ENCODE measurements at regions not wholly inside any gene's neighbourhood (a gene's known extent, or its start where the extent isn't known, plus 50 kb on each side); places are given as distances from the start of the nearest gene placed in this dataset.

- DNase-seq (ENCODE audit: low read depth, low spot score): no peak
- Histone ChIP-seq H3K4me1 (ENCODE audit: control insufficient read depth, insufficient read depth, low read length) (no peaks in the 10 kb centered on the region), H3K9me3 (ENCODE audit: control insufficient read depth, insufficient read depth, low read length) (no peaks in the 10 kb centered on the region), H3K4me3 (ENCODE audit: low read length) (no peak overlapping the region), H3K27ac (ENCODE audit: low read length) (no peak overlapping the region), H3K36me3 (ENCODE audit: control insufficient read depth, insufficient read depth, low read length) (no peaks in the 10 kb centered on the region), H3K27me3 (ENCODE audit: control insufficient read depth, insufficient read depth, low read length) (no peaks in the 10 kb centered on the region)
- no CpG with 5 or more reads among the region's 9 CpGs for WGBS (ENCODE audit: insufficient coverage, insufficient read length)
Observed at GRCh38 chr5:3654515-3654914, 58.9 kb downstream of the IRX1 start.

- WGBS (ENCODE audit: insufficient coverage, insufficient read length): no CpG with 5 or more reads among the region's 7 CpGs
- H3K4me3 ChIP-seq (ENCODE audit: low read length): no peak overlapping the region
- H3K9me3 ChIP-seq (ENCODE audit: control insufficient read depth, insufficient read depth, low read length): no peaks in the 10 kb centered on the region
- H3K27me3 ChIP-seq (ENCODE audit: control insufficient read depth, insufficient read depth, low read length): no peaks in the 10 kb centered on the region
- no peak overlapping the region for H3K27ac ChIP-seq (ENCODE audit: low read length)
- H3K36me3 ChIP-seq (ENCODE audit: control insufficient read depth, insufficient read depth, low read length): no peaks in the 10 kb centered on the region
- no peaks in the 10 kb centered on the region for H3K4me1 ChIP-seq (ENCODE audit: control insufficient read depth, insufficient read depth, low read length)
- no peak for DNase-seq (ENCODE audit: low read depth, low spot score)
Observed at GRCh38 chr5:3656803-3657202, 61.2 kb downstream of the IRX1 start.

GRCh38 chr5:3657364-3658022 lies 61.9 kb downstream of the IRX1 start:
- Histone ChIP-seq H3K4me3 (ENCODE audit: low read length) (no peak overlapping the region), H3K4me1 (ENCODE audit: control insufficient read depth, insufficient read depth, low read length) (no peaks in the 10 kb centered on the region), H3K27me3 (ENCODE audit: control insufficient read depth, insufficient read depth, low read length) (no peaks in the 10 kb centered on the region), H3K27ac (ENCODE audit: low read length) (no peak overlapping the region), H3K36me3 (ENCODE audit: control insufficient read depth, insufficient read depth, low read length) (no peaks in the 10 kb centered on the region), H3K9me3 (ENCODE audit: control insufficient read depth, insufficient read depth, low read length) (no peaks in the 10 kb centered on the region)
- DNase-seq (ENCODE audit: low read depth, low spot score): no peak
- whole genome bisulfite sequencing (ENCODE audit: insufficient coverage, insufficient read length): no CpG with 5 or more reads among the region's 18 CpGs

GRCh38 chr5:3658929-3659328 lies 63.3 kb downstream of the IRX1 start:
- Histone ChIP-seq H3K4me1 (ENCODE audit: control insufficient read depth, insufficient read depth, low read length) (no peaks in the 10 kb centered on the region), H3K27ac (ENCODE audit: low read length) (no peak overlapping the region), H3K36me3 (ENCODE audit: control insufficient read depth, insufficient read depth, low read length) (no peaks in the 10 kb centered on the region), H3K9me3 (ENCODE audit: control insufficient read depth, insufficient read depth, low read length) (no peaks in the 10 kb centered on the region), H3K27me3 (ENCODE audit: control insufficient read depth, insufficient read depth, low read length) (no peaks in the 10 kb centered on the region), H3K4me3 (ENCODE audit: low read length) (no peak overlapping the region)
- WGBS (ENCODE audit: insufficient coverage, insufficient read length): no CpG with 5 or more reads among the region's 10 CpGs
- no peak for DNase-seq (ENCODE audit: low read depth, low spot score)

GRCh38 chr5:3659907-3660306 lies 64.3 kb downstream of the IRX1 start:
- WGBS (ENCODE audit: insufficient coverage, insufficient read length): no CpG with 5 or more reads among the region's 8 CpGs
- no peaks in the 10 kb centered on the region for H3K4me1 ChIP-seq (ENCODE audit: control insufficient read depth, insufficient read depth, low read length)
- H3K27ac ChIP-seq (ENCODE audit: low read length): no peak overlapping the region
- no peak overlapping the region for H3K4me3 ChIP-seq (ENCODE audit: low read length)
- no peaks in the 10 kb centered on the region for H3K9me3 ChIP-seq (ENCODE audit: control insufficient read depth, insufficient read depth, low read length)
- no peaks in the 10 kb centered on the region for H3K36me3 ChIP-seq (ENCODE audit: control insufficient read depth, insufficient read depth, low read length)
- DNase-seq (ENCODE audit: low read depth, low spot score): no peak
- H3K27me3 ChIP-seq (ENCODE audit: control insufficient read depth, insufficient read depth, low read length): no peaks in the 10 kb centered on the region

GRCh38 chr5:3660630-3661029 lies 65.0 kb downstream of the IRX1 start:
- no CpG with 5 or more reads among the region's 4 CpGs for WGBS (ENCODE audit: insufficient coverage, insufficient read length)
- H3K27ac ChIP-seq (ENCODE audit: low read length): no peak overlapping the region
- H3K27me3 ChIP-seq (ENCODE audit: control insufficient read depth, insufficient read depth, low read length): no peaks in the 10 kb centered on the region
- H3K9me3 ChIP-seq (ENCODE audit: control insufficient read depth, insufficient read depth, low read length): no peaks in the 10 kb centered on the region
- H3K4me1 ChIP-seq (ENCODE audit: control insufficient read depth, insufficient read depth, low read length): no peaks in the 10 kb centered on the region
- no peaks in the 10 kb centered on the region for H3K36me3 ChIP-seq (ENCODE audit: control insufficient read depth, insufficient read depth, low read length)
- DNase-seq (ENCODE audit: low read depth, low spot score): no peak
- no peak overlapping the region for H3K4me3 ChIP-seq (ENCODE audit: low read length)

- no peak for DNase-seq (ENCODE audit: low read depth, low spot score)
- Histone ChIP-seq H3K4me1 (ENCODE audit: control insufficient read depth, insufficient read depth, low read length) (no peaks in the 10 kb centered on the region), H3K27ac (ENCODE audit: low read length) (no peak overlapping the region), H3K36me3 (ENCODE audit: control insufficient read depth, insufficient read depth, low read length) (no peaks in the 10 kb centered on the region), H3K4me3 (ENCODE audit: low read length) (no peak overlapping the region), H3K9me3 (ENCODE audit: control insufficient read depth, insufficient read depth, low read length) (no peaks in the 10 kb centered on the region), H3K27me3 (ENCODE audit: control insufficient read depth, insufficient read depth, low read length) (no peaks in the 10 kb centered on the region)
- no CpG with 5 or more reads among the region's 4 CpGs for WGBS (ENCODE audit: insufficient coverage, insufficient read length)
Observed at GRCh38 chr5:3661755-3662296, 66.2 kb downstream of the IRX1 start.

GRCh38 chr5:3662344-3662743 lies 66.7 kb downstream of the IRX1 start:
- H3K4me3 ChIP-seq (ENCODE audit: low read length): no peak overlapping the region
- H3K36me3 ChIP-seq (ENCODE audit: control insufficient read depth, insufficient read depth, low read length): no peaks in the 10 kb centered on the region
- no peaks in the 10 kb centered on the region for H3K9me3 ChIP-seq (ENCODE audit: control insufficient read depth, insufficient read depth, low read length)
- no peak overlapping the region for H3K27ac ChIP-seq (ENCODE audit: low read length)
- H3K4me1 ChIP-seq (ENCODE audit: control insufficient read depth, insufficient read depth, low read length): no peaks in the 10 kb centered on the region
- no peak for DNase-seq (ENCODE audit: low read depth, low spot score)
- WGBS (ENCODE audit: insufficient coverage, insufficient read length): no CpG with 5 or more reads among the region's 1 CpG
- no peaks in the 10 kb centered on the region for H3K27me3 ChIP-seq (ENCODE audit: control insufficient read depth, insufficient read depth, low read length)

- WGBS (ENCODE audit: insufficient coverage, insufficient read length): no CpG with 5 or more reads among the region's 3 CpGs
- no peak overlapping the region for H3K4me3 ChIP-seq (ENCODE audit: low read length)
- H3K27ac ChIP-seq (ENCODE audit: low read length): no peak overlapping the region
- no peak for DNase-seq (ENCODE audit: low read depth, low spot score)
- H3K36me3 ChIP-seq (ENCODE audit: control insufficient read depth, insufficient read depth, low read length): no peaks in the 10 kb centered on the region
- no peaks in the 10 kb centered on the region for H3K4me1 ChIP-seq (ENCODE audit: control insufficient read depth, insufficient read depth, low read length)
- no peaks in the 10 kb centered on the region for H3K27me3 ChIP-seq (ENCODE audit: control insufficient read depth, insufficient read depth, low read length)
- H3K9me3 ChIP-seq (ENCODE audit: control insufficient read depth, insufficient read depth, low read length): no peaks in the 10 kb centered on the region
Observed at GRCh38 chr5:3671337-3671736, 75.7 kb downstream of the IRX1 start.

GRCh38 chr5:3678801-3679200 lies 83.2 kb downstream of the IRX1 start:
- no CpG with 5 or more reads among the region's 4 CpGs for WGBS (ENCODE audit: insufficient coverage, insufficient read length)
- no peak for DNase-seq (ENCODE audit: low read depth, low spot score)
- Histone ChIP-seq H3K4me3 (ENCODE audit: low read length) (no peak overlapping the region), H3K36me3 (ENCODE audit: control insufficient read depth, insufficient read depth, low read length) (no peaks in the 10 kb centered on the region), H3K27ac (ENCODE audit: low read length) (no peak overlapping the region), H3K27me3 (ENCODE audit: control insufficient read depth, insufficient read depth, low read length) (no peaks in the 10 kb centered on the region), H3K9me3 (ENCODE audit: control insufficient read depth, insufficient read depth, low read length) (no peaks in the 10 kb centered on the region), H3K4me1 (ENCODE audit: control insufficient read depth, insufficient read depth, low read length) (0 out of 2 replicates have a peak, but pooled peaks cover 1% of the 10 kb centered on the region)

GRCh38 chr5:3680821-3681220 lies 85.2 kb downstream of the IRX1 start:
- H3K27me3 ChIP-seq (ENCODE audit: control insufficient read depth, insufficient read depth, low read length): no peaks in the 10 kb centered on the region
- no CpG with 5 or more reads among the region's 5 CpGs for WGBS (ENCODE audit: insufficient coverage, insufficient read length)
- peaks cover 1% of the 10 kb centered on the region; the same call in 1 of the 2 replicates for H3K4me1 ChIP-seq (ENCODE audit: control insufficient read depth, insufficient read depth, low read length)
- H3K4me3 ChIP-seq (ENCODE audit: low read length): no peak overlapping the region
- DNase-seq (ENCODE audit: low read depth, low spot score): no peak
- H3K36me3 ChIP-seq (ENCODE audit: control insufficient read depth, insufficient read depth, low read length): no peaks in the 10 kb centered on the region
- no peaks in the 10 kb centered on the region for H3K9me3 ChIP-seq (ENCODE audit: control insufficient read depth, insufficient read depth, low read length)
- H3K27ac ChIP-seq (ENCODE audit: low read length): no peak overlapping the region

Data from iPS DF 6.9 (cell line).